Ishikawa (cell line): ENCODE measurements at regions not wholly inside any gene's neighbourhood (a gene's known extent, or its start where the extent isn't known, plus 50 kb on each side); places are given as distances from the start of the nearest gene placed in this dataset.

ENCODE experiments used
- CEBPB ChIP-seq: IDR thresholded peaks from 2 replicates; pipeline ENCODE4 v1.6.1; 2012
- CREB1 ChIP-seq: IDR thresholded peaks from 2 replicates; pipeline ENCODE4 v1.6.1; 2012; ENCODE audit warnings: low read depth
- EGR1 ChIP-seq: IDR thresholded peaks from 2 replicates; pipeline ENCODE4 v1.6.1; 2012
- EP300 ChIP-seq: IDR thresholded peaks from 2 replicates; pipeline ENCODE4 v1.6.1; 2012; ENCODE audit warnings: borderline replicate concordance
- RAD21 ChIP-seq: IDR thresholded peaks from 2 replicates; pipeline ENCODE4 v1.6.1; 2012; ENCODE audit warnings: low read depth
- REST ChIP-seq: IDR thresholded peaks from 2 replicates; pipeline ENCODE4 v1.6.1; 2012; ENCODE audit warnings: low read depth, mild to moderate bottlenecking
- TAF1 ChIP-seq: IDR thresholded peaks from 2 replicates; pipeline ENCODE4 v1.6.1; 2012; ENCODE audit warnings: low read depth, mild to moderate bottlenecking
- TCF12 ChIP-seq: IDR thresholded peaks from 2 replicates; pipeline ENCODE4 v1.6.1; 2012; ENCODE audit warnings: low read depth
- TEAD4 ChIP-seq: IDR thresholded peaks from 2 replicates; pipeline ENCODE4 v1.6.1; 2012
- USF1 ChIP-seq: IDR thresholded peaks from 2 replicates; pipeline ENCODE4 v1.6.1; 2012
- ZBTB7A ChIP-seq: IDR thresholded peaks from 2 replicates; pipeline ENCODE4 v1.6.1; 2012; ENCODE audit warnings: low read depth
- TF ChIP-seq, protein P1 (sequence below): IDR thresholded peaks from 2 replicates; pipeline ENCODE4 v1.6.1; 2012

- TF ChIP-seq TEAD4 (no peak), EP300 (no peak), USF1 (no peak), RAD21 (no peak), CEBPB (no peak), TAF1 (no peak), TCF12 (no peak), CREB1 (no peak), ZBTB7A (no peak), REST (no peak), EGR1 (no peak)
- TF ChIP-seq, protein P1, sequence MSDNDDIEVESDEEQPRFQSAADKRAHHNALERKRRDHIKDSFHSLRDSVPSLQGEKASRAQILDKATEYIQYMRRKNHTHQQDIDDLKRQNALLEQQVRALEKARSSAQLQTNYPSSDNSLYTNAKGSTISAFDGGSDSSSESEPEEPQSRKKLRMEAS: no peak
Measured at GRCh38 chr7:24073651-24074420, 210.2 kb upstream of the NPY start.
